ENCODE measurements at regions not wholly inside any gene's neighbourhood (a gene's known extent, or its start where the extent isn't known, plus 50 kb on each side); places are given as distances from the start of the nearest gene placed in this dataset.

DNA sequence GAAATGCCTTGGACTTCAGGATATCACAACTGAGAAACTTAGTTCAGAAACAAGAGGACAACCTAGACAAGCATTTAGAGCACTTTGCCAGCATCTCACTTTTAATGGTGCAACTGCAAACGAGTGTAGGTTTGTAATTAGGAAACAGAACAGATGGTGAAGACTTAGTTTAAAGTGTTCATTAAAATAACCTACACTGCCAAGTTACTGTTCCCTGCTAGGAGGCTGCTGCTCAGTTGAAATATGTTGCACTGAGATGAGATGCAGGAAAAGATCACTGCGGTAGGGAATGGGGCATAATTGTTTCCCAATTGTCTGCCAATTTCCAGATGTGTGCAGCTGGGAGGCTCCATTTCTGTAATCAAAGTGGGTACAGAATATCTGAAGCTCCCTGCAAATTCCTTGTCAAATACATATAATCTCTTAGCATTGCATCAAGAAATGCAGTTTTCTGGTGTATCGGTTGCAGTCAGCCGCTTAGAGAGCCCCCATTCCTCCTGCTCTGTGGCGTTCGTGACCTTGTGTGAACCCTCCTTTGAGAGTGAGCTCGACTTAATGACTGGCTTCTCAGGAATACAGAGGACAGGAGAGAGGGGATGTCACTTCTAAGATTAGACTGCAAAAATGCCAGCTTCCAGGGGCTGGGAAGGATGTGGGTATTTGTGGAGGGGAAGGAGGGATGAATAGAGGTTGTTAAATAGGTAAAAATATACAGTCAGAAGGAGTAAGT is 448.9 kb downstream of the MED10 start:
- TF ChIP-seq EZH2 (IDR thresholded peaks at IDR 0.05; ENCODE audit: insufficient read depth, poor library complexity, severe bottlenecking) (no peak), EZH2phosphoT487 (IDR thresholded peaks at IDR 0.05; ENCODE audit: insufficient read depth, low read depth) (no peak)

Measured in GM23248 (cell line).